ENCODE measurements at regions not wholly inside any gene's neighbourhood (a gene's known extent, or its start where the extent isn't known, plus 50 kb on each side); places are given as distances from the start of the nearest gene placed in this dataset.

DNA sequence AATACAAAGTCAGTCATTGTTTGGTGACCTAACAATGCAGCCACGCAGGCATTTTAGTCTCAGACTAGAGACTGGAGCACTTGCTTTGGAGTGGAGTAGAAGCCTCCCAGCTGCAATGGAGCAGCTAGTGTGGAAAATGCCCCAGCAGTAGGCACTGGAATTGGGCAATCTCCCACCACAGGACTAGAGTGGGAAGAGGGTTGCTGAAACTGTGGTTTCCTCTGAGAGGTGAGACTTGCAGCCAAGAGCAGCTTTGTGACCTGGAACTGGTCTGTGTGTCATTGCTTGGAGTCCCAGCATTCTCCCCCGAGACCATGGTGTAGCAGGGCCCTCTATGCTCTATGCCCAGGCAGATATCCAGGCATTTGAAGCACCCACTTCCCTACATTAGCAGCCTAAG is 556.3 kb downstream of the UQCRFS1 start:
- DNase-seq (ENCODE audit: low read depth in 2 of 2), result no peak
- no peak overlapping the region for H3K4me3 ChIP-seq (replicated peaks in 1 of 2; ENCODE audit: low read depth in 2 of 2, low read length in 2 of 2)
- TF ChIP-seq, protein P1, sequence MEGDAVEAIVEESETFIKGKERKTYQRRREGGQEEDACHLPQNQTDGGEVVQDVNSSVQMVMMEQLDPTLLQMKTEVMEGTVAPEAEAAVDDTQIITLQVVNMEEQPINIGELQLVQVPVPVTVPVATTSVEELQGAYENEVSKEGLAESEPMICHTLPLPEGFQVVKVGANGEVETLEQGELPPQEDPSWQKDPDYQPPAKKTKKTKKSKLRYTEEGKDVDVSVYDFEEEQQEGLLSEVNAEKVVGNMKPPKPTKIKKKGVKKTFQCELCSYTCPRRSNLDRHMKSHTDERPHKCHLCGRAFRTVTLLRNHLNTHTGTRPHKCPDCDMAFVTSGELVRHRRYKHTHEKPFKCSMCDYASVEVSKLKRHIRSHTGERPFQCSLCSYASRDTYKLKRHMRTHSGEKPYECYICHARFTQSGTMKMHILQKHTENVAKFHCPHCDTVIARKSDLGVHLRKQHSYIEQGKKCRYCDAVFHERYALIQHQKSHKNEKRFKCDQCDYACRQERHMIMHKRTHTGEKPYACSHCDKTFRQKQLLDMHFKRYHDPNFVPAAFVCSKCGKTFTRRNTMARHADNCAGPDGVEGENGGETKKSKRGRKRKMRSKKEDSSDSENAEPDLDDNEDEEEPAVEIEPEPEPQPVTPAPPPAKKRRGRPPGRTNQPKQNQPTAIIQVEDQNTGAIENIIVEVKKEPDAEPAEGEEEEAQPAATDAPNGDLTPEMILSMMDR (IDR thresholded peaks at IDR 0.05; ENCODE audit: low read depth, low read length), result no peak

DNA sequence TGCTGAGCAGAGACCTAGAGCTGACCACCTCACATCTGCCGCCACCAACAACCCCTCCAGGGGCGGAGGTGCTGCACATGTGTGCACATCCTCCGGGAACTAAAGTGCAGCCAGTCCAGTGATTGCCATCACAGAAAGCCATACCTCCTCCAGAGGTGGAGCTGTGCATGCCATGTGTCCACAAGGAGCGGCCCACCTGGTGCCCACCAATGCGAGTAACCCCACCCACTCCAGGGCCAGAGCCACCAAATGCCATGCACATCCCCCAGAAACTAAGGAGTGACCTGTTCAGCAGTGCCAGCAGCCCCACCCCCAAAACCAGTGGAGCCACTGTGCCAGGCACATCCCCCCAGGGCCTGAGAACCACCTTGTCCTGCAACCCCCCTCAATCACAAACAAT is 557.9 kb downstream of the UQCRFS1 start:
- H3K4me3 ChIP-seq (replicated peaks in 1 of 2; ENCODE audit: low read depth in 2 of 2, low read length in 2 of 2), result no peak overlapping the region
- TF ChIP-seq, protein P1 (IDR thresholded peaks at IDR 0.05; ENCODE audit: low read depth, low read length), result no peak
- DNase-seq (ENCODE audit: low read depth in 2 of 2), result no peak

DNA sequence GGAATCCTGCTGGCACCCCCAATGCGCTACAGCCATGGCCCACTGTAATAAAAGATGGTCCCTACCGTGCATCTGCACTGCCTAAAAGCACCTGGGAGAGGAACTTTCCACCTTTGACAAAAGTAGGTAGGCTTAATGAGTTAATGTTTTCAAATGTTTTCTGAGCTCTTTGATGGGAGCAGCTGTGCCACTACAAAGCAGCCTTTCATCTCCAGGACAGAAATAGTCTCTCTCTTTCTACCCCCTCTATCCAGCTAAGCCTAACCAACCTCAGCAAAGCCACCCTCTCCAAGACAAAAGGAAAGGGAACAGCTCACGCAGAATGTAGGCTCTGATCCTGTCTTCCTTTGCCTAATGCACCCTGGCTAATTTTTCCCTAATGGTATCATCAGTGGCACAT is 560.2 kb downstream of the UQCRFS1 start:
- no peak overlapping the region for H3K4me3 ChIP-seq (replicated peaks in 1 of 2; ENCODE audit: low read depth in 2 of 2, low read length in 2 of 2)
- TF ChIP-seq, protein P1 (IDR thresholded peaks at IDR 0.05; ENCODE audit: low read depth, low read length), result no peak
- no peak for DNase-seq (ENCODE audit: low read depth in 2 of 2)

DNA sequence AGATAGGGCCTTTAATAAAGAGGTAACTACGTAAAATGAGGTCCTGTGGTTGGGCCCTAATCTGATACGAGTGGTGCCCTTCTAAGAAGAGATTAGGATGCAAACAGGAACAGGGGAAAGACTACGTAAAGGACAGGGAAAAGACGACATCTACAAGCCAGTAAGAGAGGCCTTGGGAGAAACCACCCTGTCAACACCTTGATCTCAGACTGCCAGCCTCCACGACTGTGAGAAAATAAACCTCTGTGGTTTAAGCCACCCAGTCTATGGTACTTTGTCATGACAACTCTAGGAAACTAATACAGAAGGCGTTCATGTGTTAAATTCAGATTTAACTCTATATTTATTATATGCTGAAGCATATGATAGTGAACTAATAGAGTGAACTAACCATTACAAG is 566.3 kb downstream of the UQCRFS1 start:
- TF ChIP-seq, protein P1 (IDR thresholded peaks at IDR 0.05; ENCODE audit: low read depth, low read length), result no peak
- DNase-seq (ENCODE audit: low read depth in 2 of 2), result no peak
- H3K4me3 ChIP-seq (replicated peaks in 1 of 2; ENCODE audit: low read depth in 2 of 2, low read length in 2 of 2), result no peak overlapping the region

DNA sequence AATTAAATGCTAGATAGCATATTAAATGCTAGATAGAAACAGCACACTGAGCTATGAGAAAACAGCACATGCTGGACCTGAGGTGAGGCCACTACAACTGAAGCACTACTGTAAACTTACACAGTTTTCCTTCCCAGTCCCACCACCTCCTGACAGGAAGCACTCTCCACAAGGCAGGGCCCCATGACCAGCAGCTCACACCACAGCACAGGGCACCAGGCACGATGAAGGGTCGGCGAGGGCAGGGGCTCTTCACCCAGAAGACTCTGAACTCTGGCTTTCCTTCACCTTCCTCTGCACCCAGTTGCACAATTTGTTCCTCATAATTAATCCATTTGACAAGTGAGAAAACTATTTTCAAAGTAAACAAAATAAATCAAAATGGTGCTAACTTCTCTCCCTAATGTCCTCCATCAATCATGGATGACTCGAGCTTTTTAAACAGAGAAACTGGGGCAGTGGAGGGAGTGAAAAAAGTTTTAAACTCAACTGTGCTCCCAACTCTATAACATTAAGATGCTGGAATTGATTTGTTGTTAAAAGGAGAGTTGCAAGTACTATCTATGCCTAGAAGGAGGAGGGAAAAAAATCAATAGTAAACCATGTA is 568.7 kb downstream of the UQCRFS1 start:
- DNase-seq (ENCODE audit: low read depth in 2 of 2), result no peak
- no peak overlapping the region for H3K4me3 ChIP-seq (replicated peaks in 1 of 2; ENCODE audit: low read depth in 2 of 2, low read length in 2 of 2)
- TF ChIP-seq, protein P1 (IDR thresholded peaks at IDR 0.05; ENCODE audit: low read depth, low read length), result no peak

DNA sequence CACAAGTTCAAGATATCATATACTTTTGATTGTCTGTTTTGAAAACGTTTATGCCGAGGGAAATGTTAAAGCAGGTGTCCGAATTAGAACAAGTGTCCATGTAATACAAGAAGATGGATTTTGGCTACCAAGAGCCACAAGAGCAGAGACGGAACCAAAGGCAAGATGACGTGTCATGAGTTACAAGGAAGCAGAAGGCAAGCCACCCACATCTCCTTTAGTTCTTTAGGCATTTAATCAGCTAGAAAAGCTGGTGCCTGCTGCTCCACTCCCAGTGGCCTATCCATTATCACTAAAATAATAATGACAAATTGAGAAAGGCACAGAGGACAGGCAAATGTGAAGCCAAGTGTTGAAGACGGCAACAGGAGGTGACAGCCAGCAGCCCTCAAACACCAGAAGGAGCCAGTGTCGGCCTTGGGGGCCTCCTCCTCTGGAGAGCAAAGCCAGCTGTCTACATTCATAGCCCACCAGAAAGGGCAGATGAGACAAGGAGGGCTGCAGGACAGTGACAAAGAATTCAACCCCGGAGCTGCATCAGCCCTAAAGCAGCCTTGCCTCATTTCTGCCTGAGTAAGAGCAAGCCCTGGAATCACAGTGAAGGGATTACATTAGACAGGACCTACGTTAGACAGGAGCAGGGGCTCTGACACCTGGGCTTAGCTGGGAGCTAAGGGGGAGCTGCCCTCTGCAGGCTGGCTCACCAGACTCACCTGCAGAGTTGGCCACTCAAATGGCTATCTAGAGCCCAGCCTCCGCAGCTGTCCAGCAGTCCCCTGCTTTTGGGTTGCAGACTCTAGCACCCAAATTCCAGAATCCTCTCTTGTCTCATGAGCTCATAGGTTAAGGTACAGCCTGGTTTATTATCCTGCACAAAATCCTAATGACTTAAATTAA is 569.9 kb downstream of the UQCRFS1 start:
- TF ChIP-seq, protein P1 (IDR thresholded peaks at IDR 0.05; ENCODE audit: low read depth, low read length), result no peak
- H3K4me3 ChIP-seq (replicated peaks in 1 of 2; ENCODE audit: low read depth in 2 of 2, low read length in 2 of 2), result no peak overlapping the region
- DNase-seq (ENCODE audit: low read depth in 2 of 2), result no peak

Measured in cardiac fibroblast (primary cell).